Lower leg skin (tissue), 3 donors: ENCODE measurements at regions not wholly inside any gene's neighbourhood (a gene's known extent, or its start where the extent isn't known, plus 50 kb on each side); places are given as distances from the start of the nearest gene placed in this dataset.

Experiments
- CTCF ChIP-seq, 3 donors: fragments of 450-650 bp; IDR thresholded peaks; one replicate each; pipeline ENCODE4 v1.5.1; 2016; ENCODE audit warnings: antibody characterized with exemption in 3 of 3, mild to moderate bottlenecking in 3 of 3, moderate library complexity in 2 of 3
- POLR2A ChIP-seq, 2 donors: fragments of 450-650 bp; IDR thresholded peaks; one replicate each; pipeline ENCODE4 v1.6.1; 2016 to 2017; ENCODE audit warnings: antibody characterized with exemption in 2 of 2, mild to moderate bottlenecking in 1 of 2, moderate library complexity in 1 of 2

DNA sequence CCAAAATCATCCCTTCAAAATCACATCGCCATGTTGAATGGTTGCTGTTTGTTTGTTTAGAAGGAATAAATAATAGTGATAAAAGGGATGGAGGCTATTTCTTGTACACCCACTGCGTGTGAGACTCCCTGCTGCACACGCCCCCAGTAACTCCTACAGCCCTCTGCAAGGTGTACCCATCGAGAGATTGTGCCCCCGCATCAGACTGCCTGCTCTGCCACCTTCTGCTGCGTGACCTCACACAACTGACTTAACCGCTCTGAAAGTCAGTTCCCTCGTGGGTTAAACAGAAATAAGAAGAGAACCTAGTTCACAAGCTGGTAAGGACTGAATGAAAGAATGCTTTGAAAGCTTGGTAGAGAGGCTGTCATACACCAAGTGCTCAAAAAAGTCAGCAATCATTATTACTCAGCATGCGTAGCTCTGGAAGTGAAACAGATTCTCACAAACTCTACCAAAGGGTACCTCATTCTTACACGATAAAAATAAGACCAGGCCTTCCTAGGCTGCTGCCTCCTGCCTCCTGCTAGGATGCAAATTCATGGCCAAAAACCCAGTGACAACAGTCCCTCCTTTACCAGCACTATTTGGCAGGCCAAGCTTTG is 147.1 kb downstream of the CPEB2 start:
- TF ChIP-seq CTCF (IDR thresholded peaks at IDR 0.05) (no peak), POLR2A (IDR thresholded peaks at IDR 0.05) (no peak)
